Peyer's patch (tissue), 4 donors: ENCODE measurements at regions not wholly inside any gene's neighbourhood (a gene's known extent, or its start where the extent isn't known, plus 50 kb on each side); places are given as distances from the start of the nearest gene placed in this dataset.

Source experiments
- DNase-seq, 3 donors: peaks; one replicate each; pipeline ENCODE4 v3.0.0-alpha.2; 2017 to 2019
- H3K27ac ChIP-seq, 4 donors: fragments of 200-600 bp; sonication (generic); one replicate each; pipeline ENCODE4 v1.5.1; 2016 to 2019
- H3K27me3 ChIP-seq, 2 donors: fragments of 200-600 bp; sonication (generic); one replicate each; pipeline ENCODE4 v1.5.1; 2019
- H3K36me3 ChIP-seq, 3 donors: fragments of 200-600 bp; sonication (generic); one replicate each; pipeline ENCODE4 v1.5.1; 2016 to 2019
- H3K4me1 ChIP-seq, 4 donors: fragments of 200-600 bp; sonication (generic); one replicate each; pipeline ENCODE4 v1.5.1; 2016 to 2019
- H3K4me3 ChIP-seq, 4 donors: fragments of 200-600 bp; sonication (generic); 1 replicate in 3 of 4; 2 replicates in 1 of 4; pipeline ENCODE4 v1.5.1; 2016 to 2019; ENCODE audit warnings: mild to moderate bottlenecking in 1 of 4
- H3K9me3 ChIP-seq, 4 donors: fragments of 200-600 bp; sonication (generic); one replicate each; pipeline ENCODE4 v1.5.1; 2016 to 2019; ENCODE audit warnings: mild to moderate bottlenecking in 1 of 4
- POLR2A ChIP-seq, 2 donors: fragments of 450-650 bp; IDR thresholded peaks; one replicate each; pipeline ENCODE4 v1.5.1; 2017; ENCODE audit warnings: antibody characterized with exemption in 2 of 2, mild to moderate bottlenecking in 2 of 2, moderate library complexity in 2 of 2
- TF ChIP-seq, protein P1 (sequence below), 6 experiments: fragments of 450-650 bp in 4 of 6; fragments of 200-600 bp in 2 of 6; sonication (generic) in 1 of 6; IDR thresholded peaks; one replicate each; pipeline ENCODE4 v1.5.1; 2017 to 2019; ENCODE audit warnings: antibody characterized with exemption in 6 of 6, mild to moderate bottlenecking in 3 of 6, moderate library complexity in 1 of 6

DNA sequence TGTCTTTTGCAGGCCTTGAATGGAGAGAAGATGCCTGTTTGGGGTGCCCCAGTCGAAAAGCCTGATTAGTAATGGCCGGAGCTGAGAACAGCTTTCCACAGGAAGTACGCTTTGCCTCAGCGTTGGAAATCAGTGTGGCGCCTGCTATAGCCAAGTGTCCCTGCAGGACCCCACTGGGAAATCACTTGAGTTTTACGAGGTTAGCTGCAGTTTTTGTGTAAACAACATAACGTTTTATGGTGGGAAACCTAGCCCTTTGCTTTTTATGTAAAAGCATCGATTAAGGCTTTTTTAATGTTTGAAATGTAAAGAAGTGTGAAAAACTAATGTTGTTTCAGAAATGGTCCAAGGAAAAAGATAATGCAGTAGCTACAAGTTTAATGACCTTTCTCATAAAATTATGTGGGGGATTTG, 234.2 kb downstream of the TTC32 start:
- Histone ChIP-seq H3K27me3 (no peaks in the 10 kb centered on the region), H3K27ac (no peak overlapping the region), H3K36me3 (no peaks in the 10 kb centered on the region), H3K9me3 (no peaks in the 10 kb centered on the region), H3K4me1 (no peaks in the 10 kb centered on the region), H3K4me3 (no peak overlapping the region)
- DNase-seq: no peak
- no peak for TF ChIP-seq POLR2A (IDR thresholded peaks at IDR 0.05)
- TF ChIP-seq, protein P1, sequence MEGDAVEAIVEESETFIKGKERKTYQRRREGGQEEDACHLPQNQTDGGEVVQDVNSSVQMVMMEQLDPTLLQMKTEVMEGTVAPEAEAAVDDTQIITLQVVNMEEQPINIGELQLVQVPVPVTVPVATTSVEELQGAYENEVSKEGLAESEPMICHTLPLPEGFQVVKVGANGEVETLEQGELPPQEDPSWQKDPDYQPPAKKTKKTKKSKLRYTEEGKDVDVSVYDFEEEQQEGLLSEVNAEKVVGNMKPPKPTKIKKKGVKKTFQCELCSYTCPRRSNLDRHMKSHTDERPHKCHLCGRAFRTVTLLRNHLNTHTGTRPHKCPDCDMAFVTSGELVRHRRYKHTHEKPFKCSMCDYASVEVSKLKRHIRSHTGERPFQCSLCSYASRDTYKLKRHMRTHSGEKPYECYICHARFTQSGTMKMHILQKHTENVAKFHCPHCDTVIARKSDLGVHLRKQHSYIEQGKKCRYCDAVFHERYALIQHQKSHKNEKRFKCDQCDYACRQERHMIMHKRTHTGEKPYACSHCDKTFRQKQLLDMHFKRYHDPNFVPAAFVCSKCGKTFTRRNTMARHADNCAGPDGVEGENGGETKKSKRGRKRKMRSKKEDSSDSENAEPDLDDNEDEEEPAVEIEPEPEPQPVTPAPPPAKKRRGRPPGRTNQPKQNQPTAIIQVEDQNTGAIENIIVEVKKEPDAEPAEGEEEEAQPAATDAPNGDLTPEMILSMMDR (IDR thresholded peaks at IDR 0.05): no peak

DNA sequence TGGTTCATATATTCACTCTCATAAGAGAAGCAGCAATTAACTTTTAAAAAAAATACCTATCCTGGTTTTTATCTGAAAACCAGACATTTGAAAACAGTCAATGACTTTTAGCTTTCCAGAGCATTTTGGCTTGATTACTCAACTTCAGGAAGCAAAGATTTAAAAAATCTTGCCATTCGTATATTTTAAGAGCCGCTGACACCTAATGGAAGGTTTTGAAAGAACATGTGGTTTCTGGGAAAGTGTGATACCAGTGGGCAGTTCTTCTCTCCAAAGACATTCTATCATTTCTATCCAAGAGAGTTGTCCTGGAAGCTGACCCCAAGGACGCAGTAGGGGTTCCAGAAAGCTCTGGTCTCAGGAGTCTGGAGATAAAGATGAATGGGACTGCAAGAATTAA, 234.7 kb downstream of the TTC32 start:
- no peaks in the 10 kb centered on the region for H3K4me1 ChIP-seq
- TF ChIP-seq, protein P1 (IDR thresholded peaks at IDR 0.05): peak in 3 of 6 experiments; percentile 30 to 35 (median 33)
- TF ChIP-seq POLR2A (IDR thresholded peaks at IDR 0.05): no peak
- H3K27ac ChIP-seq: no peak overlapping the region
- DNase-seq: no peak
- H3K36me3 ChIP-seq: no peaks in the 10 kb centered on the region
- no peaks in the 10 kb centered on the region for H3K9me3 ChIP-seq
- no peaks in the 10 kb centered on the region for H3K27me3 ChIP-seq
- H3K4me3 ChIP-seq: no peak overlapping the region

DNA sequence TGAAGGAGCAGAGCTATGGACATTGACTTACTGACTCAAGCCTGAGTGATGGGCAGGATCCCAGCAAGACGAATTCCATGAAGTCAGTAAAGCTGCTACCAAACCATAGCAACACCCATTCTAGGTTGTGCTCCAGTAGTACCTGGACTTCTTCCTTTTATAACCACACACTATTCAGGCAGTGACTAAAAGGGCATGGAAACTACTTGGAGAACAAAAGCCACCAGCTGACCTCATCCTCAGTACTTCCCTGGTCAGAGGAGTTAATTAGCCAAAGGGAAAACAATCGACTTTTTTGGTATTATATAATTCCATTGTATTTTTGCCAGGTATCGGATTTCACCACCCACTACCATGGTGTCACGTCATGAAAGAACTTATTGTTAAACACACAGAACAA, 237.1 kb downstream of the TTC32 start:
- Histone ChIP-seq H3K4me1 (no peaks in the 10 kb centered on the region), H3K4me3 (no peak overlapping the region), H3K27ac (no peak overlapping the region), H3K36me3 (no peaks in the 10 kb centered on the region), H3K27me3 (no peaks in the 10 kb centered on the region), H3K9me3 (no peaks in the 10 kb centered on the region)
- DNase-seq: no peak
- TF ChIP-seq, protein P1 (IDR thresholded peaks at IDR 0.05): no peak
- TF ChIP-seq POLR2A (IDR thresholded peaks at IDR 0.05): no peak

DNA sequence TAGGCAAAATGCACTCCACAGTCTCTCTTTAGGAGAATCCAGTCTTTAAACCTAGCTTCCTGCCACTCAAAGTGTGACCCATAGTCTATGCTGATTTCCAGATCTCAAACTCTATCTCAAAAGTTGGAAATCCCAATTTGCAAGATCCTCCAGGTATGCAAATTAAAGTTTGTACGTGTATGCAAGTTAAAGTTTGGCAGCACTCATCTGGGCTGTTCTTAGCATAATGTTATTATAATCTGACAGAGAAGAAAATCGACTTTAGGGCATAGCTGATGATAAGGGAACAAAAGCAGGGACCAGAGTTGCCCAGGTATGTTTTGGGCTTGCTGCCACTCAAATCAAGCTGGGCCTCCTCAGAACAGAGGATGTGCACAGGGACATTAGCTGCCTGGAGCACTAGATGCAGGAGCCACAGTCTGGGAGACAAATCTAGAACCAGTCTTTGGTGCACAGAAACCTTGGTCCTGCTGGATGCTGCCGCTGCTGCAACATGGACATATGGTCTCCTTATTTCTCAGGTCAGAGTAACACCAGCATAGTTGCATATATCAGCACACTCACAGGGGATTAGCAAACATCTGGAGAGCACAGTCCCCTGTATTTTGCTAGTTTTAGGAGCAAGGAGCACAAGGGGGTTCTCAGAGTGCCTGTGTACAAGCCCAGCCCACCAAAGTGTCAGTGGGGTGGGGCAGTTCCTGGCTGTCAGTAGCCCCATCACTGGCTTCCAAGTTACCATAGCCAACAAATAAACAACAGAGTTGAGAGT, 242.6 kb downstream of the TTC32 start:
- Histone ChIP-seq H3K4me1 (no peaks in the 10 kb centered on the region), H3K4me3 (no peak overlapping the region), H3K36me3 (no peaks in the 10 kb centered on the region), H3K27me3 (no peaks in the 10 kb centered on the region), H3K9me3 (no peaks in the 10 kb centered on the region), H3K27ac (no peak overlapping the region)
- no peak for DNase-seq
- TF ChIP-seq POLR2A (IDR thresholded peaks at IDR 0.05): no peak
- TF ChIP-seq, protein P1 (IDR thresholded peaks at IDR 0.05): no peak

DNA sequence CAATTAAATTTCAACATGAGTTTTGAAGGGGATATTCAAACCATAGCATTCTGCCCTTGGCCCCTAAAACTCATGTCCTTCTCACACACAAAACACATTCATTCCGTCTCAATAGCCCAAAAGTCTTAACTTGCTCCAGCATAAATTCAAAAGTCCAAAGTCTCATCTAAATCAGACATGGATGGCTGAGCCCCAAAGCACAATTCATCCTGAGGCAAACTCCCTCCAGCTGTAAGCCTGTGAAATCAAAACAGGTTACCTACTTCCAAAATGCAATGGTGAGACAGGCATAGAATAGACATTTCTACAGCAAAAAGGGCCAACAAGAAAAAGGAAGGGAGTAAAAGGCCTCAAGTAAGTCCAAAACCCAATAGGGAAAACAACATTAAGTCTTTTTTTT, 245.8 kb downstream of the TTC32 start:
- Histone ChIP-seq H3K36me3 (no peaks in the 10 kb centered on the region), H3K27me3 (no peaks in the 10 kb centered on the region), H3K9me3 (no peaks in the 10 kb centered on the region), H3K4me1 (no peaks in the 10 kb centered on the region), H3K4me3 (no peak overlapping the region), H3K27ac (no peak overlapping the region)
- TF ChIP-seq POLR2A (IDR thresholded peaks at IDR 0.05): no peak
- TF ChIP-seq, protein P1 (IDR thresholded peaks at IDR 0.05): no peak
- DNase-seq: no peak
